GM20000 (cell line): ENCODE measurements at regions not wholly inside any gene's neighbourhood (a gene's known extent, or its start where the extent isn't known, plus 50 kb on each side); places are given as distances from the start of the nearest gene placed in this dataset.

Experiments
- DNase-seq: peaks from one replicate; pipeline ENCODE4 v3.0.0; 2012; ENCODE audit warnings: low spot score
- TF ChIP-seq, protein P1 (sequence below): IDR thresholded peaks from 2 replicates; pipeline ENCODE4 v1.5.1; 2012; ENCODE audit warnings: mild to moderate bottlenecking, control low read depth; ENCODE audit errors: extremely low read depth, missing control alignments

DNA sequence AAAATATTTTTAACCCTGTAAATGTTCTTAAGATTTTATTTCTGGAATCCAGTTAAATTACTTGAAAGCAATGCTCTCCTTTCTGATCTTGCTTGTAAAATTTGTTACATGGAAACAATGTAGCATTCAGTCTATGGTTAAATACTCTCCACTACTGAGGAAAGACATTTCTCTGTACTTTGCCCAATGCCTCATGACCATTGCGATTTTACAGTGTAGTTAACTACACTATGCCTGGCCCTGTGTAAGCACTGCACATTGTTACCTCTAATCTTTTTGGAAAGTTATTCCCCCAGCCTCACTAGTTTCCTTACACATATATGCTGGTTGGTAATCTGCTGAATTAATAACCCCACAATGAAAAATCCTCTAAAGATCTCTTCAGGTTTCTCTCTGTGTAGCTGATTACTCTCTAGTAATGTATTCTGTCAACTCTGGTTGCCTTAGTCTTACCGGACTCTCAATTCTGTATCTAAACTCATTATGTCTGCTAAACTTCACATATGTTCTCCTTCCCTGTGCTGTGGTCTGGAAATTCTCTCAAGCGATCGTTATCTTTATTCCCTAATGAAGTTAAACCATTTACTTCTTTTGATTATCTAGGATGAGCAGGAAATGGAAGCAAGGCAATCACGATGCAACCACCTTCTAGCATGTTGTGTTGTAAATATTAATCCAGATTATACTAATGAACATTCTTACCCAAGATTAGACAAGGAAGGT is 58.7 kb upstream of the TMEM106B start:
- no peak for DNase-seq
- TF ChIP-seq, protein P1, sequence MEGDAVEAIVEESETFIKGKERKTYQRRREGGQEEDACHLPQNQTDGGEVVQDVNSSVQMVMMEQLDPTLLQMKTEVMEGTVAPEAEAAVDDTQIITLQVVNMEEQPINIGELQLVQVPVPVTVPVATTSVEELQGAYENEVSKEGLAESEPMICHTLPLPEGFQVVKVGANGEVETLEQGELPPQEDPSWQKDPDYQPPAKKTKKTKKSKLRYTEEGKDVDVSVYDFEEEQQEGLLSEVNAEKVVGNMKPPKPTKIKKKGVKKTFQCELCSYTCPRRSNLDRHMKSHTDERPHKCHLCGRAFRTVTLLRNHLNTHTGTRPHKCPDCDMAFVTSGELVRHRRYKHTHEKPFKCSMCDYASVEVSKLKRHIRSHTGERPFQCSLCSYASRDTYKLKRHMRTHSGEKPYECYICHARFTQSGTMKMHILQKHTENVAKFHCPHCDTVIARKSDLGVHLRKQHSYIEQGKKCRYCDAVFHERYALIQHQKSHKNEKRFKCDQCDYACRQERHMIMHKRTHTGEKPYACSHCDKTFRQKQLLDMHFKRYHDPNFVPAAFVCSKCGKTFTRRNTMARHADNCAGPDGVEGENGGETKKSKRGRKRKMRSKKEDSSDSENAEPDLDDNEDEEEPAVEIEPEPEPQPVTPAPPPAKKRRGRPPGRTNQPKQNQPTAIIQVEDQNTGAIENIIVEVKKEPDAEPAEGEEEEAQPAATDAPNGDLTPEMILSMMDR = no peak

DNA sequence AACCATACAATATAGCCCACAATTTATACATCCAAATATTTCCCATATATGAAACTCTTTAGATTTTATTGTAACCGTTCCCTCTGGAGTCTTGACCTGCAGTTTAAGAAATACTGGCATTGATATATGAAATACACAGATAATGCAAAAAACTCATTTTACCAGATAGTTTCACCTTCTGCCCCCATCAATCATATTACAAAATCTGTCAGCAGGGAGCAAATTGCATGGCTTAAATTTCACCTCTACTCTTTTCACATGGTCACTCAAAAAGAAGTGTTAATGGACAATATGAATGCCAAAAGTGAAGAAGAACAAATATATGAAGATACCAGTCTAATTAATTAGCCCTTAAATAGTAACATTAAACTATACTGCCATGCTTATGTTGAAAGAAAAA is 57.0 kb upstream of the TMEM106B start:
- TF ChIP-seq, protein P1 = no peak
- DNase-seq = no peak

DNA sequence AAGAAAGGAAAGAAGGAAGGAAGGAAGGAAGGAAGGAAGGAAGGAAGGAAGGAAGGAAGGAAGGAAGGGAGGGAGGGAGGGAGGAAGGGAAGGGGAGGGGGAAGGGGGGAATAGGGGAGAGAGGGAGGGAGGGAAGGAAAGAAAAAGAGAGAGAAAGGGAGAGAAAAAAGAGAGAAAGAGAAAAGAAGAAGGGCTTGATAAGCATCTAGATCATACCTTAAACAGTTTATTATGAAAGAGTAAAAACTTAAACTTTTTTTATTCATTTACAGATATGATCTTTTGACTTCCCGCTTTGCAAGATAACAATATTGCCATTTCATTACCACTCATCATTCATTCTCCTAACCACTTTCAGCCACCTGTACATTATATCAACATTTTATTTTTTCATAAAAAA is 53.6 kb upstream of the TMEM106B start:
- TF ChIP-seq, protein P1 = no peak
- no peak for DNase-seq

DNA sequence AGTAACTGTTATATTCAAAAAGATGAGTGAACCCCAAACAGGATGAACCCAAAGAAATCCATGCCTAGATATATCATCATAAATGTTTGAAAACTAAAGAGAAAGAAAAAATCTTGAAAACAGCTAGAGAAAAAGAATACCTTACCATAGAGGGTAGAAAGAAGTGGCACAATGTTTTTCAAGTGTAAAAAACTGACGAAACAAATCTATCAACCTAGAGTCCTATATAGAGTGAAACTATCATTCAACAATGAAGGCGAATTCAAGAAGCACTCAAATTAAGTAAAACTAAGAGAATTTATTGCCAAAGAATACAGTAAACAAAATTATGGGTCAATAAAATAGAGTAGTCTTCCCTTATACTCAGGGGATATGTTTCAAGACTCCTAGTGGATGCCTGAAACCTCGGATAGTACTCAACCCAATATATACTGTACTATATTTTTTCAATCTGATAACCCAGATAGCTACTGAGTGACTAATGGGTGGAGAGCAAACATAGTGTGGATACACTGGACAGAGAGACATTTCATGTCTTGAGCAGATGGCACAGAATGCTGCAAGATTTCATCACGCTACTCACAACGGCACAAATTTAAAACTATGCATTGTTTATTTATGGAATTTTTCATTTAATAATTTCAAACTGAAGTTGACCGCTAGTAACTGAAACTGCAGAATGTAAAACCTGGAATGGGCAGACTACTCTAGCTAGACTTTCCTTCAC is 52.6 kb upstream of the TMEM106B start:
- DNase-seq = no peak
- TF ChIP-seq, protein P1 = no peak

DNA sequence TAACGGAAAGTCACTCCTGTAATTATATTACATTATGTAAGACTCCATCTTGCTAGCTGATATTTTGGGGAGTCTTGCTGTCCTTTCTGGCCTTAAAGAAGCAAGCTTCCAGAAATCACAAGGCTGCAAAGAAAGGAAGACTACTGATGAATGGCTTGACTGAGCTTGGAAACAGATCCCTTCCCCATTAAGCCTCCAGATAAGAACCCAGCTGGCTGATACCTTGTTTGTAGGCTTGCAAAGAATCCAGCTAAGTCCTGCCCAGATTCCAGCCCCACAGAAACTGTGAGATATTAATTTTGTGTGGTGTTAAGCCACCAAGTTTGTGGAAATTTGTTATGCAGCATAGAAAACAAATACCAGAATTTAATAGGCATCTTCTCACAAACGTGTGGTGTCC is 49.9 kb upstream of the TMEM106B start:
- no peak for DNase-seq
- TF ChIP-seq, protein P1 = no peak
